GM06990 (cell line): ENCODE measurements at regions not wholly inside any gene's neighbourhood (a gene's known extent, or its start where the extent isn't known, plus 50 kb on each side); places are given as distances from the start of the nearest gene placed in this dataset.

Source experiments
- DNase-seq: peaks from one replicate; pipeline ENCODE4 v3.0.0-alpha.2; 2011; ENCODE audit not compliant: insufficient read length; ENCODE audit errors: extremely low read depth
- H3K27me3 ChIP-seq: replicated peaks from 2 replicates; pipeline ENCODE4 v1.6.0; 2011; ENCODE audit warnings: low read length; ENCODE audit not compliant: control insufficient read depth, insufficient read depth
- H3K36me3 ChIP-seq: 2 replicates; pipeline ENCODE4 v1.5.1; 2011; ENCODE audit warnings: low read length; ENCODE audit not compliant: control insufficient read depth, insufficient read depth
- H3K4me3 ChIP-seq: replicated peaks from 2 replicates; pipeline ENCODE4 v1.5.1; 2011; ENCODE audit warnings: low read depth, mild to moderate bottlenecking, control low read depth, low read length
- CTCF ChIP-seq: IDR thresholded peaks from 2 replicates; pipeline ENCODE4 v1.5.1; 2011; ENCODE audit warnings: low read length, control low read depth, mild to moderate bottlenecking, inconsistent platforms; ENCODE audit not compliant: insufficient read depth, poor library complexity, severe bottlenecking

- no peaks in the 10 kb centered on the region for H3K27me3 ChIP-seq
Measured at GRCh38 chr2:66984864-66985263, 412.3 kb upstream of the ETAA1 start.

GRCh38 chr2:66985906-66986305 is 411.2 kb upstream of the ETAA1 start:
- no peaks in the 10 kb centered on the region for H3K36me3 ChIP-seq
- no peaks in the 10 kb centered on the region for H3K27me3 ChIP-seq
- no peak overlapping the region for H3K4me3 ChIP-seq
- no peak for TF ChIP-seq CTCF
- no peak for DNase-seq

More at GRCh38 chr2:66984864-66985263, 412.3 kb upstream of the ETAA1 start:
- no peaks in the 10 kb centered on the region for H3K36me3 ChIP-seq
- DNase-seq = no peak
- H3K4me3 ChIP-seq = no peak overlapping the region
- TF ChIP-seq CTCF = no peak

- TF ChIP-seq CTCF = no peak
- DNase-seq = no peak
- Histone ChIP-seq H3K4me3 (no peak overlapping the region), H3K36me3 (no peaks in the 10 kb centered on the region), H3K27me3 (no peaks in the 10 kb centered on the region)
Measured at GRCh38 chr2:66987733-66988132, 409.4 kb upstream of the ETAA1 start.

DNA sequence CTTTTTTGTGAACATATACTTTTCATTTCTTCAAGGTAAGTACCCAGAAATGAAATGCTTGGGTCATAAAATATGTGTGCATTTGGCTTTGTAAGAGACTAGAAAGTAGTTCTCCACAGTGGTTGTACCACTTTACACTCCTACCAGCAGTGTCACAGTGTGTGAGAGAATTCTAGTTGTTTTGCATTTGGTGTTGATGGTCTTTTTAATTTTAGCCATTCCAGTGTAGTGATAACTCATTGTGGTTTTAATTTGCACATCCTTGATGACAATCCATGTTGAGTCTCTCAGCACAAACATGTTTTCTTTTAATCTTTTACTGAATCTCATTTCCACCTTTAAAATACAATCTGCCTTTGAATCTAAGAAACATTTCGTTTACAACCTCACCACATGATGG is 402.5 kb upstream of the ETAA1 start:
- H3K36me3 ChIP-seq = no peaks in the 10 kb centered on the region
- DNase-seq = no peak
- H3K27me3 ChIP-seq = no peaks in the 10 kb centered on the region
- H3K4me3 ChIP-seq = no peak overlapping the region
- TF ChIP-seq CTCF = no peak

GRCh38 chr2:66995636-66996035 is 401.5 kb upstream of the ETAA1 start:
- H3K36me3 ChIP-seq = no peaks in the 10 kb centered on the region
- no peak for TF ChIP-seq CTCF
- no peak for DNase-seq

More at GRCh38 chr2:66995636-66996035, 401.5 kb upstream of the ETAA1 start:
- no peak overlapping the region for H3K4me3 ChIP-seq
- no peaks in the 10 kb centered on the region for H3K27me3 ChIP-seq
